ENCODE measurements at regions not wholly inside any gene's neighbourhood (a gene's known extent, or its start where the extent isn't known, plus 50 kb on each side); places are given as distances from the start of the nearest gene placed in this dataset.

- no peak for TF ChIP-seq POLR2A (IDR thresholded peaks at IDR 0.05)
- no peak for TF ChIP-seq CTCF (IDR thresholded peaks at IDR 0.05)
Observed at GRCh38 chr6:105831311-105832097, 254.6 kb upstream of the PRDM1 start.

Measured in body of pancreas (tissue), 4 donors.